T-cell (primary cell): ENCODE measurements at regions not wholly inside any gene's neighbourhood (a gene's known extent, or its start where the extent isn't known, plus 50 kb on each side); places are given as distances from the start of the nearest gene placed in this dataset.

ENCODE experiments used
- ATAC-seq, 4 experiments: fragments of 200-7000 bp in 3 of 4; fragments of 150-1000 bp in 1 of 4; cut with Tn5 transposase; replicated peaks in 1 of 4; 1 replicate in 3 of 4; 2 replicates in 1 of 4; pipeline ENCODE4 v1.10.0; 2021; ENCODE audit warnings: moderate library complexity in 3 of 4, mild to moderate bottlenecking in 2 of 4, moderate number of reproducible peaks in 1 of 4
- CTCF ChIA-PET, 2 donors: fragments of 300-600 bp; sonication (Branson Sonifier 250); formaldehyde crosslinking; loops; one replicate each; lab custom pipeline; 2022; ENCODE audit warnings: antibody characterized with exemption in 2 of 2; lab: Charles Lee
- POLR2A ChIA-PET, 2 donors: fragments of 300-600 bp; sonication (Branson Sonifier 250); formaldehyde crosslinking; loops; one replicate each; lab custom pipeline; 2022; ENCODE audit warnings: antibody characterized with exemption in 2 of 2; lab: Charles Lee
- DNase-seq, 35 experiments: peaks; one replicate each; pipeline versions ENCODE4 v3.0.0 to v3.0.0-alpha.2; 2013 to 2023
- H3K27ac ChIP-seq: one replicate; pipeline ENCODE4 v1.5.1; 2013; ENCODE audit warnings: low read length
- H3K27me3 ChIP-seq, 2 experiments: replicated peaks in 1 of 2; 1 replicate in 1 of 2; 2 replicates in 1 of 2; pipeline versions ENCODE4 v1.6.1 to v1.7.0; 2013; ENCODE audit warnings: low read length in 1 of 2, mixed read lengths in 1 of 2; ENCODE audit not compliant: control insufficient read depth in 2 of 2, insufficient read depth in 2 of 2; ENCODE audit errors: extremely low read depth in 1 of 2
- H3K36me3 ChIP-seq, 2 donors: 1 replicate in 1 of 2; 2 replicates in 1 of 2; pipeline versions ENCODE4 v1.6.1 to v1.7.0; 2013; ENCODE audit warnings: low read length in 1 of 2; ENCODE audit not compliant: control insufficient read depth in 2 of 2, insufficient read depth in 1 of 2; ENCODE audit errors: extremely low read depth in 1 of 2
- H3K4me1 ChIP-seq, 2 experiments: 1 replicate in 1 of 2; 2 replicates in 1 of 2; pipeline versions ENCODE4 v1.6.1 to v1.7.0; 2013; ENCODE audit warnings: low read length in 2 of 2, mixed read lengths in 1 of 2; ENCODE audit not compliant: insufficient read depth in 2 of 2, control insufficient read depth in 1 of 2; ENCODE audit errors: extremely low read depth in 1 of 2
- H3K4me3 ChIP-seq, 2 donors: 1 replicate in 1 of 2; 2 replicates in 1 of 2; pipeline versions ENCODE4 v1.5.1 to v1.7.0; 2013; ENCODE audit warnings: mild to moderate bottlenecking in 2 of 2, low read length in 1 of 2, moderate library complexity in 1 of 2; ENCODE audit not compliant: control insufficient read depth in 1 of 2; ENCODE audit errors: extremely low read depth in 1 of 2
- H3K9me3 ChIP-seq: 2 replicates; pipeline ENCODE4 v1.7.0; 2013
- H3K27ac Mint-ChIP-seq, 2 donors: one replicate each; pipeline ENCODE4 v1.8.0; 2020 to 2021; ENCODE audit warnings: mild to moderate bottlenecking in 2 of 2, mixed read lengths in 2 of 2
- H3K27me3 Mint-ChIP-seq, 2 donors: one replicate each; pipeline ENCODE4 v1.8.0; 2021 to 2022; ENCODE audit warnings: mixed read lengths in 2 of 2
- H3K36me3 Mint-ChIP-seq: one replicate; pipeline ENCODE4 v1.8.0; 2021; ENCODE audit warnings: mixed read lengths
- H3K4me1 Mint-ChIP-seq, 3 donors: one replicate each; pipeline ENCODE4 v1.8.0; 2020 to 2022; ENCODE audit warnings: mixed read lengths in 3 of 3, mild to moderate bottlenecking in 1 of 3
- H3K4me3 Mint-ChIP-seq, 3 donors: one replicate each; pipeline ENCODE4 v1.8.0; 2020 to 2022; ENCODE audit warnings: mild to moderate bottlenecking in 3 of 3, mixed read lengths in 3 of 3, moderate library complexity in 3 of 3
- H3K9me3 Mint-ChIP-seq, 3 donors: one replicate each; pipeline ENCODE4 v1.8.0; 2020 to 2022; ENCODE audit warnings: mixed read lengths in 3 of 3
- WGBS: methylation state at CpG from one replicate; pipeline ENCODE4 v1.1.5; 2013; ENCODE audit warnings: missing lambda C conversion rate; ENCODE audit not compliant: insufficient coverage; 5-methylcytosine and 5-hydroxymethylcytosine counted together

DNA sequence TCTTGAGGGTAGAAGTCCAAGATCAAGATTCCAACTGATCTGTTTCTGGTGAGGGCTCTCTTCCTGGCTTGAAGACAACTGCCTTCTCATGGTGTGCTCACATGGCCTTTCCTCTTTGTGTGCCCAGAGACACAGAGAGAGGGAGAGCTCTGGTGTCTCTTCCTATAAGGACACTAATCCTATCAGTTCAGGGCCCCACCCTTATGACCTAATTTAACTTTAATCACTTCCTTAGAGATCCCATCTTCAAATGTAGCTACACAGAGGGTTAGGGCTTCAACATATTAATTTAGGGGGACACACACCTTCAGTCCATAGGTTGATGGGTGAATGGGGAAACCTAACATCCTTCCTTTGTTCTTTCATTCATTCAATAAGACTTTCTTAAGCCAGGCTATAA is 144.6 kb downstream of the MN1 start:
- H3K36me3 ChIP-seq = no peaks in the 10 kb centered on the region
- H3K27me3 Mint-ChIP-seq = peaks cover 0 to 12% of the 10 kb centered on the region in 2 donors
- no peaks in the 10 kb centered on the region for H3K36me3 Mint-ChIP-seq
- H3K27me3 ChIP-seq = peaks cover 0 to 2% of the 10 kb centered on the region in 2 experiments
- ChIA-PET POLR2A (no interaction called here), CTCF (no interaction called here)
- H3K9me3 ChIP-seq = no peaks in the 10 kb centered on the region
- H3K4me1 Mint-ChIP-seq = no peaks in the 10 kb centered on the region
- H3K27ac ChIP-seq = no peak overlapping the region
- H3K27ac Mint-ChIP-seq = no peak overlapping the region
- DNase-seq (no peak), ATAC-seq (no peak)
- no peaks in the 10 kb centered on the region for H3K4me1 ChIP-seq
- peaks cover 9 to 15% (median 14%) of the 10 kb centered on the region in 3 donors for H3K9me3 Mint-ChIP-seq
- no peak overlapping the region for H3K4me3 ChIP-seq
- no peak overlapping the region for H3K4me3 Mint-ChIP-seq

DNA sequence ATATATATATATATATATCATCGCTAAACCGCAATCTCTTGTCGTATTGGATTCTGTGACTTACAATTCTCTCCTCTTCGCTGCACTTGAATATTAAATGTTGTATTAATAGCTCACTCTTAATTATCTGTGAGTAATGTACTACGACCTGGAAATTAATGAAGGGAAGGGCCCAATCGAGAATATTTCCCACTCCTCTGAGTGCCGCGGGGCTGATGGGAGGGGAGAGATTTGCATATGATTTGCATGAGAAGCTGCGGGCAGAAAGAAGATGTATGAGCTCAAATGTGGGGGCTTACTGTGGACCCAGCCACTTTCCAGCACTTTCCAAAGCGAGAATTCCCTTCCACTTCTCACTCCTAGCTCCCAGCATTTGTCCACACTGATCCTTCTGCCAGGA is 141.2 kb downstream of the MN1 start:
- WGBS = no CpG with 5 or more reads among the region's 10 CpGs
- ATAC-seq (no peak), DNase-seq (no peak)
- ChIA-PET CTCF (no interaction called here), POLR2A (no interaction called here)
- H3K4me3 ChIP-seq = no peak overlapping the region
- peaks cover 0 to 11% of the 10 kb centered on the region in 2 experiments for H3K27me3 ChIP-seq
- no peaks in the 10 kb centered on the region for H3K4me1 Mint-ChIP-seq
- no peak overlapping the region for H3K4me3 Mint-ChIP-seq
- H3K27ac ChIP-seq = no peak overlapping the region
- no peaks in the 10 kb centered on the region for H3K9me3 ChIP-seq
- no peaks in the 10 kb centered on the region for H3K36me3 Mint-ChIP-seq
- H3K27ac Mint-ChIP-seq = no peak overlapping the region
- peaks cover 6 to 15% (median 12%) of the 10 kb centered on the region in 3 donors for H3K9me3 Mint-ChIP-seq
- no peaks in the 10 kb centered on the region for H3K4me1 ChIP-seq
- peaks cover 7 to 9% of the 10 kb centered on the region in 2 donors for H3K27me3 Mint-ChIP-seq
- H3K36me3 ChIP-seq = no peaks in the 10 kb centered on the region

DNA sequence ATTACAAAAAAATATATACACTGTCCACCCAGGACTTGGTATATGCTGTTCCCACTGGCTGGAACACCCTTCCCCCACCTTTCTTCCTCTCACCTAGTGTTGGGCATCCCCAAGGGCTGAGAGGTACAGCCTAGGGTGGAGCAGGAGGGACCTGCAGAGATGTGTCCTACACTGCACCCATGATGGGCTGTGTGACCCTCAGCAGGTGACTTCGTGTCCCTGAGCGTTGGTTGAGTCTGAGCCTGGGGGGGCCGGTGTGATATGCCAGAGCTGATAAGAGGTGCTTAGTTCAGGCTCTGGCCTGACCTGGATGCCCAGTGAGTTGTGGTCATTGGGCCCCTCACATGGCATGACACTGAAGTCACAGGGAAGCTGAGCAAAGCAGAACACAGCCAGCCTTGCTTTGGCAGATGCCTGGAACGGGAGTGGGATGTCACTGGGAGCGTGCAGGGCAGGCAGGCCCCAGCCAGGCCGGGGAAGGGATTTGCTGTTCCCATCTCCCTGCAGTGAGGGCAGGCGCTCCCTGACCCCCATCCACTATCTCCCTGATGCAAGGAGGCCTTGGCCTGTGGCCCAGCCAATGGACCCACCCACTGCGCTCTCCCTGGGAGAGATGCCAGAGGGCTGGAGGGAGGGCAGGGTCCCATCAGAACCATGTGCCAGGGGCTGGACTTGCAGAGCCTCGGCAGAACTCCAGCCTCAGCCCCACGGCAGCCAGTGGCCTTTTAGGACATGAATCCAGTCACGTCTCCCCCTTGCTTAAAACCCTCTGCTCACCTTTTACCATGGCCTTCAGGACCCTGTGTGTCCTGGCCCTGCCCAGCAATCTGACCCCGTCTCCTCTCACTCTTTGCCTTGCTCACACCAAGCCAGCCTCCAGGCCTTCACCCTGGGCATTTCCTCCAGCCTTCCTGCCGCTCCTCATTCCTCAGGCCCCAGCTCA is 138.9 kb downstream of the MN1 start:
- no peaks in the 10 kb centered on the region for H3K36me3 ChIP-seq
- H3K4me3 ChIP-seq = no peak overlapping the region
- no peak overlapping the region for H3K4me3 Mint-ChIP-seq
- H3K27ac Mint-ChIP-seq = no peak overlapping the region
- 86% methylated on average over 9 of the region's 13 CpGs for WGBS
- DNase-seq (no peak), ATAC-seq (no peak)
- peaks cover 4 to 9% of the 10 kb centered on the region in 2 donors for H3K27me3 Mint-ChIP-seq
- H3K9me3 ChIP-seq = no peaks in the 10 kb centered on the region
- H3K27ac ChIP-seq = no peak overlapping the region
- no peaks in the 10 kb centered on the region for H3K36me3 Mint-ChIP-seq
- peaks cover 0 to 11% of the 10 kb centered on the region in 2 experiments for H3K27me3 ChIP-seq
- no peaks in the 10 kb centered on the region for H3K4me1 Mint-ChIP-seq
- POLR2A ChIA-PET = no interaction called here
- H3K4me1 ChIP-seq = no peaks in the 10 kb centered on the region
- CTCF ChIA-PET = interaction anchor here in 1 of 2 donors (0.6 kb wide), 1 partner anchor 24 kb away, joined by 4 read pairs; no protein-coding TSS in a partner anchor
- H3K9me3 Mint-ChIP-seq = peaks cover 3 to 5% (median 4%) of the 10 kb centered on the region in 3 donors

DNA sequence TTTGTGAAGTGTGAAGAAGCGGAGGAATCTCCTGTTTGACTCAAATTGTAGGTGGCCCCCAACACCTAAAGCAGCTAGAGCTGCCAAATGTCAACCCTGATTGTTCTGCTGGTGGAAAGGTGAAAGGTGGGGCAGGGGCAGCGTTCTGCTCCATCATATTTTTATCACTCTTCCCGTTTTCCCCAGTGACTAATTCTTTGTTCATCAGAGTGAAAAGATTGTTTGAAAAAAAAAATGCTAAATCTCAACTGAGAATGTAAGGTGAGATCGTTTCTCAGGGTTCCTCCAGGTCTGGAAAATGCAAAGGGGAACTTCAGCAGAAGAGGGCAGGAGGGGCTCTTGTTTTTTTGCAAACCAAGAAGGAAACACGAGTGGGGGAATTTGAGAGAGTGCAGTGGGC is 137.7 kb downstream of the MN1 start:
- WGBS = 0% methylated on average over 1 of the region's 5 CpGs
- Histone ChIP-seq H3K36me3 (no peaks in the 10 kb centered on the region), H3K27me3 (peaks cover 0 to 18% of the 10 kb centered on the region in 2 experiments), H3K4me3 (no peak overlapping the region), H3K27ac (no peak overlapping the region), H3K4me1 (no peaks in the 10 kb centered on the region), H3K9me3 (no peaks in the 10 kb centered on the region)
- CTCF ChIA-PET = no interaction called here
- no peak for DNase-seq
- no peaks in the 10 kb centered on the region for H3K36me3 Mint-ChIP-seq
- H3K27ac Mint-ChIP-seq = no peak overlapping the region
- ATAC-seq = no peak
- peaks cover 3 to 5% (median 4%) of the 10 kb centered on the region in 3 donors for H3K9me3 Mint-ChIP-seq
- H3K4me1 Mint-ChIP-seq = no peaks in the 10 kb centered on the region
- H3K4me3 Mint-ChIP-seq = no peak overlapping the region
- H3K27me3 Mint-ChIP-seq = peaks cover 10 to 16% of the 10 kb centered on the region in 2 donors
- POLR2A ChIA-PET = no interaction called here

DNA sequence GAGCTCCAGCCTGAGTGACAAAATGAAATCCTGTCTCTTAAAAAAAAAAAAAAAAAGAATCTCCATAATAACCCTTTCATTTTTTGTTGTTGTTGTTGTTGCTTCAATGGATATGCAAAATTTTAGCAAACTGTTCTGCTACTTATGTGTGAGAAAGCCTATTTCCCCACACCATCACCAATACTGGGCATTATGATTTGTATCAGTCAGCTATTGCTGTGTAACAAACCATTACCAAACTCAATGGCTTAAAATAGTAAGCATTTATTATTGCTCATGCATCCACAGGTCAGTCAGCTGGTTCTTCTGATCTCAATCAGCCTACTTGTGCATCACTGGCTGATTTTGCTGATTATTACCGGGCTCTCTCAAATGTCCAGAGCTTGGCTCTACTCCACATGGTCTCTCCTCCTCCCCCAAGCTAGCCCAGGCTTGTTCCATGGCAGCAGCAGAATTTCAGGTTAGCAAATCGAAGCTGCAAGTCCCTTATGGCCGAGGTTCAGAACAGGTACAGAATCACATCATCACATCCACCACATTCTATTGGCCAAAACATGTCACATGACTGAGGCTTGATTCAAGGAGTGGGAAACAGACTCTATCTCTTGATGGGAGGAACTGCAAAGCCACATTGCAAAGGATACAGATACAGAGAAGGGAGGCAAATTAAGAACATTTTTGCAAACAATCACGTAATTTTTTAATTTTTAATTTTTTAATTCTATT is 135.1 kb downstream of the MN1 start:
- Histone ChIP-seq H3K9me3 (no peaks in the 10 kb centered on the region), H3K27ac (no peak overlapping the region), H3K4me1 (peaks cover 0 to 3% of the 10 kb centered on the region in 2 experiments), H3K27me3 (peaks cover 0 to 41% of the 10 kb centered on the region in 2 experiments), H3K4me3 (no peak overlapping the region), H3K36me3 (no peaks in the 10 kb centered on the region)
- ChIA-PET POLR2A (no interaction called here), CTCF (no interaction called here)
- WGBS = 88% methylated on average over 1 of the region's 4 CpGs
- Mint-ChIP-seq H3K4me1 (no peaks in the 10 kb centered on the region), H3K36me3 (no peaks in the 10 kb centered on the region), H3K9me3 (peaks cover 3 to 5% (median 4%) of the 10 kb centered on the region in 3 donors), H3K4me3 (no peak overlapping the region), H3K27ac (no peak overlapping the region), H3K27me3 (peaks cover 22 to 36% of the 10 kb centered on the region in 2 donors)
- DNase-seq = no peak
- no peak for ATAC-seq

DNA sequence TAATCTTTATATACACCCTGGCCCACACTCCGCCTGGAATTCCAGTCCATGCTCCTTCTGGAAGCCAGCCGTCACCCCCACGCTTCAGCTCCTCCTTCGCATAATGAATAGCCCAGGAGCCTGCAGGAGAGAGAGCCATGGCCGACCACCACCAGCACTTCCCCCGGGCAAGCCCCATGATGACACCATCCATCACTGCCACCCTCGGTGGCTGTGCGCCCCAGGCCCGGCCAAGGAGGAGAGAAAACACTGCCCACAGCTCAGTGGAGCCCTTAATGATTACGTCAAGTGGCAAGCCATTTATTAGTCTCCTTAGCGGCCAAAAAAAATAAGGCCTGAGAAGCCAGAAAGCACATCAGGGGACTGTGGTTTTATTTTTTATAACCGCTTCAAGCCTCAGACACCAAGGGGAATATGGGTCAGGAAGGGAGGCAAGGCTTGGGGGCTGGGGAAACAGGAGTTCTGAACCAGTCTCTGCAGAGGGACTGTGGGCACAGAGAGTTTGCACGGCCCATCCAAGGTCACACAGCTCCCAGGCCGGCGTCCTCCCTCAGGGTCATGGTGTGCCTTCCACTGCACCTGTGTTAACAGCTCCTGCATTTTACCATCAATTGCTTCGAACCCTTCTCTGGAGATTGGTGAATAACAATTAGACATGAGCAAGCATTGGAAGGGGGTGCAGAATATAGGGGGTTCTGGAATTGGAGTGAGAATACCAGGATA is 134.3 kb downstream of the MN1 start:
- no peaks in the 10 kb centered on the region for H3K9me3 ChIP-seq
- peaks cover 0 to 3% of the 10 kb centered on the region in 2 experiments for H3K4me1 ChIP-seq
- H3K27ac ChIP-seq = no peak overlapping the region
- H3K27me3 ChIP-seq = peaks cover 0 to 43% of the 10 kb centered on the region in 2 experiments
- DNase-seq = no peak
- H3K27me3 Mint-ChIP-seq = peaks cover 22 to 36% of the 10 kb centered on the region in 2 donors
- H3K27ac Mint-ChIP-seq = no peak overlapping the region
- ChIA-PET POLR2A (no interaction called here), CTCF (no interaction called here)
- no peaks in the 10 kb centered on the region for H3K36me3 Mint-ChIP-seq
- 64% methylated on average over 8 of the region's 16 CpGs for WGBS
- no peaks in the 10 kb centered on the region for H3K36me3 ChIP-seq
- peaks cover 3 to 5% (median 4%) of the 10 kb centered on the region in 3 donors for H3K9me3 Mint-ChIP-seq
- H3K4me1 Mint-ChIP-seq = no peaks in the 10 kb centered on the region
- ATAC-seq = no peak
- H3K4me3 ChIP-seq = no peak overlapping the region
- H3K4me3 Mint-ChIP-seq = no peak overlapping the region
